HG03066 (cell line): ENCODE measurements at regions not wholly inside any gene's neighbourhood (a gene's known extent, or its start where the extent isn't known, plus 50 kb on each side); places are given as distances from the start of the nearest gene placed in this dataset.
"Not testable (repeated sequence)": the region's sequence is repeated elsewhere in the genome, so short reads cannot be mapped to it uniquely, and the experiment has no call there.

Experiments used
- ATAC-seq: cut with Tn5 transposase; IDR thresholded peaks from one replicate; pipeline ENCODE4 v1.9.1; 2021; ENCODE audit warnings: low read depth; ENCODE audit not compliant: unreplicated experiment

DNA sequence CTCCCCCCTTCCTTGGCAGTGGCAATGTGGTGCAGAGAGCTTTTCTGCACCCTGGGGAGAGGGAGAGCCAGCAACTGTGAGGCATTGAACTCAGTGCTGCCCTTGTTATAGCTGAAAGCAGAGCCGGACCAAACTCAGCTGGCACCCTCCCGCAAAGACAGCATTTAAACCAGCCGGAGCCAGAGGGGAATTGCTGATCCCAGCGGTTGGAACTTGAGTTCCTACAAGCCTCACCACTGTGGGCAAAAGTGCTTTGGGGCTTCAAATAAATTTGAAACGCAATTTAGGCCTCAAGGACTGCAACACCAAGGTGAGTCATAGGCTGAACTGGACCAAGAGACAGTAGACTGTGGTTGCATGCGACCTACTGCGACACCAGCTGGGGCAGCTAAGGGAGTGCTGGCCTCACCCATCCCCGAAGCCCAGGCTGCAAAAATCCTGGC lies 207.6 kb upstream of the CDKN2B start:
- no peak for ATAC-seq

DNA sequence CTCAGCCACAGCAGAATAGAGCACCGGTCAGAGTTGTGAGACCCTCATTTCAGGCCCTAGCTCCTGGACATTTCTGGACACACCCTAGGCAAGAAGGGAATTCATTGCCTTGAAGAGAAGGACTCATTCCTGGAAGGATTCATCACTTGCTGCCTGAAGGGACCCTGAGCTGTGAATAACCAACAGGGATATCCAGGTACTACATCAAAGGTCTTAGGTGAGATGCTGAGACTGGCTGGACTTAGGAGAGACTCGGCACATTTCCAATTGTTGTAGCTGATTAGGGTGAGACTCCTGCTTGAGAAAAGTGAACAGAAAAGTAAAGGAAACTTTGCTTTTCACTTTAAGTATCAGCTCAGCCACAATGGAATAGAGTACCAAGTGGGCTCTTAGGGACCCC lies 208.1 kb upstream of the CDKN2B start:
- no peak for ATAC-seq

DNA sequence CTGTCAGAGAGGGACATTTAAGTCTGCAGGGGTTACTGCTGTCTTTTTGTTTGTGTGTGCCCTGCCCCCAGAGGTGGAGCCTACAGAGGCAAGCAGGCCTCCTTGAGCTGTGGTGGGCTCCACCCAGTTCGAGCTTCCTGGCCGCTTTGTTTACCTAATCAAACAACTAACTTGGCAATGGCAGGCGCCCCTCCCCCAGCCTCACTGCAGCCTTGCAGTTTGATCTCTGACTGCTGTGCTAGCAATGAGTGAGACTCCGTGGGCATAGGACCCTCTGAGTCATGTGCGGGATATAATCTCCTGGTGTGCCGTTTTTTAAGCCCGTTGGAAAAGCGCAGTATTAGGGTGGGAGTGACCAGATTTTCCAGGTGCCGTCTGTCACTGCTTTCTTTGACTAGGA lies 216.8 kb upstream of the CDKN2B start:
- ATAC-seq = not testable (repeated sequence)

DNA sequence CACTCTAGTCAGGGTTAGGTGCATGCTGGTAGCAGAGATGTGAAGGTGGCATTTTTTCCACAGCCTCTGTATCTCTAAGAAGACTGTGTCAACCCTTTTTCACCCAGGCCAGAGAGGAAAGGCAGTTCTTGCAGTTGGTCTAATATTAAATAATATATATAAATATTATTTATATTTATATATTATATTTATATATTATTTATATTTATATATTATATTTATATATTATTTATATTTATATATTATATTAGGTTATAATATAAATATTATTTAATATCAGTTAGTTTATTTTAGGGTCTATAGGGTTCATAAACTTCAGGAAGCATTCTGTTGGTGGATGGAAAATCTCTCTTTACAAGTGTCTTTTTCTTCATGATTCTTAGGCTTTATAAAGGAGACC lies 218.6 kb upstream of the DMRTA1 start:
- no peak for ATAC-seq

DNA sequence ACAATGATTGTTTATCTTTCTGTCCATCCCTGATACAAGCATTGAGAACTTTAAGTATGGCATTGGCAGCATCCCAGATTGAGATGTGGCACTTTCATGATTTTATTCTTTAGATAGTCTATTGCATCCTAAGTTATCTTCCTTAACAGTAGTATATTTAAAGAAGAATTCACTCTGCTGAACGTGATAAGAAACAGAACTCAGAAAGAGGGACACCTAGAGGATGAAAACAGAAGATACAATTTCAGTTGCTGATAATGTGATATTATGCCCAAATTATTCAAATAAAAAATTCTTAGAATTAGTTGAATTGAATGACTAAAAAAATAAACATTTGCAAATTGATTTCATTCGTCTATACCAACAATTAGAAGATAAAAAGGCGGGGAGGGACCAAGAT lies 218.1 kb upstream of the DMRTA1 start:
- no peak for ATAC-seq

DNA sequence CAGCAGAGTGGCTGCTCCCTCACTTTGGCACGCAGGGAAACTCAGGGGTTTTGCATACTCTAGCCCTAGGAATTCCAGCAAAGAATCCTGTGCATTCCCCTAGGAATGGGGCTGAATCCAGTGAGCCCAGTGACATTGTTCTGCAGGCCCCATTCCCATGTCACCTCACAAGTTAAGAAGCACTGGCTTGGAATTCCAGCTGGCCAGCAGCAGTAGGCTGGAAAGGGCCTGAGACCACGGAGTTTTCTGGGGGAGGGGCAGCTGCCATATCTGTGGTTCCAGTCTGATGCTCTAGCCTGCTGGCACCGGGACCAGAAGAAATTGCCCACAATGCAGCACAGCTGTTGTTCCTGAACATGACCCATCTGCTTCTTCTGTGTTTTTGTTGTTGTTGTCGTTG lies 217.6 kb upstream of the DMRTA1 start:
- no peak for ATAC-seq

DNA sequence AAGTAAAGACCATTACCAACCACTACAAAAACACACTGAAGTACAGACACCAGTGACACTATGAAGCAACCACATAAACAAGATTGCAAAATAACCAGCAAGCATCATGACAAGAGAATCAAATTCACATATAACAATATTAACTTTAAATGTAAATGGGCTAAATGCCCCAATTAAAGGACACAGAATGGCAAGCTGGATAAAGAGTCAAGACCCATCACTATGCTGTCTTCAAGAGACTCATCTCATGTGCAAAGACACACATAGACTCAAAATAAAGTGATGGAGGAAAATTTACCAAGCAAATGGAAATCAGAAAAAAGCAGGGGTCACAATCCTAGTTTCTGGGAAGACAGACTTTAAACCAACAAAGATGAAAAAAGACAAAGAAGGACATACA lies 215.3 kb upstream of the DMRTA1 start:
- not testable (repeated sequence) for ATAC-seq

DNA sequence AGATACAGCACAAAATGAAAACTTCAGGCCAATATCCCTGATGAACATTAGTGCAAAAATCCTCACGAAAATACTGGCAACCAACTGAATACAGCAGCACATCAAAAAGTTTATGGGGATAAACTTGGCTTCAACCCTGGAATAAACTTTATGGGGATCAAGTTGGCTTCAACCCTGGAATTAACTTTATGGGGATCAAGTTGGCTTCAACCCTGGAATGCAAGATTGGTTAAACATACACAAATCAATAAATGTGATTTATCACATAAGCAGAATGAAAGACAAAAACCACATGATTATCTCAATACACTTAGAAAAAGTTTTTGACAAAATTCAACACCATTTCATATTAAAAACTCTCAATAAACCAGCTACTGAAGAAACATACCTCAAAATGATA lies 213.7 kb upstream of the DMRTA1 start:
- ATAC-seq = no peak

DNA sequence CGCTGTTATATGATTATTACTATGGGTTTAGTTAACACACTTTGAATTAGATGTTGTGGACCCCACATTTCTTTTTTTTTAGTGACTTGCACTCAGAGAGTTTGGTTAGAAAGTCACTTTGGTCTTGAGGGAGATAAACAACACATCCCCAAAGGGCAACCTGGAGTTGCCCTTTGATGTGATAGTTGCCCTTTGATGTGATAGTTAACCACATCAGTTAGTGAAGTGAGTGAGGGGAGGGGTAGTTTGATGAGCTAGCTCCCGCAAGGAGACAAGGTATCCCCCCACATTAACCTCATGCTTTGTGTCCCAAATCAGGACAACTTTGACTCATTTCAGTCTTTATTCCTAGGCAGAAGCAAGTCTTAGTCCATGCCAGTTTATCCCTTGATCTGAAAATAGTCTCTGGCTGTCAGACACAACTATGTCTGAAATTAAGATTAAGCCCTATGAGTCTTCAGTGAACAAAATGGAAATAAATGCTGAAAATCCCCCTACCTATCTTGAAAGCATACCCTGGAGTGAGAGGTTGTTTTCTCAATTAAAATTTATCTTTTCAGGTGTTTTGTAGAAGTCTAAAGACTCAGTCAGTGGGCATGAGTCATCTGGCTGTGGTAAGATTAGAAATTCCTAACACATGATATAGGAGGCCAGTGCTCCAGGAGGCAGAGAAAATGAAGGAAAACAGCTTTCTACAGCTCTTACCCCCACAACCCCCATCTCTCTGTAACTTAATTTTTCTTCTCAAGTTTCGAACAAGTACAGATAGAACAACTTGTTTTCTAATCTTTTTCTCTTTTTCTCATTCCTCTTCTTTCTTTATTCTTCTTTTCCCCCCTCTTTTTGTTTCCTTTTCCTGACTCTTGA lies 208.9 kb upstream of the DMRTA1 start:
- ATAC-seq = no peak

DNA sequence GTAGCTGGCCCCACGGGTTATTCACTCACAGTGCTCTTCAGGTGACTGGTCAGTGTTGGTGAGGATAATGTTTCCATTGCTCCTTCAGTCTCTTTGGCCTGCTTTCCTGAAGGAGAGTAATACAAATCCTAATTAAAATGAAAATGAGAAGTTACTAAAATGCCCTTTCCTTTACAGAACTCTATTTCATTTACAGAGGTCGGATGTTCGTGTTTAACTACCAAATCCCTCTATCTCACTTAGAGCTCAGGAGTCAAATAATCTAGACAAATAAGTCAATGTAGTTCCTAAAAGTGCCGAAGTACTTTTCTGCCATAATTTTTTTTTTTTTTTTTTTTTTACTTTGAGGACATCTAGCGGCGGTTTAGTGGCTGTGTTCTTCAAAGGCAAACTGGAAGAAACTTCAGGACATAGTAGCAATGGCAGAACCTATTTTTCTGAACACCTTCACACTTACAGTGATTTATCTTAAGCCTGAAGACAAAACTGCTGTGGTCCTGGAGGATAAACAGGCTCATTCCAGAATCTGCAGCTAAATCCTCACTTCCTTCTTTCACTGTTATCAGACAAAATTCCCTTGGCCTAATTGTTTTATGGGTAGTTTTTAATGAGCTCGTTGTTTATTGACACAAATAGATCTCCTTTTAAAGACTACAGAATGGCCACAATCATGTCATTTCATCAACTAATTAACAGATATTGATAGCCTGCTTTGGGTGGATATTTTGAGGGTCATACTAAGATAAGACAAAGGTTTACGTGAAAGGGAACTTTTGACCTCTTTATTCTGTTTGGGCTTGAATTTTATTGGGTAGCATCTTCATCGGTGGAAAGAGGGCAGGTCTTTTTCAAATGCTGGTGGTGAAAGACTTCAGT lies 207.6 kb upstream of the DMRTA1 start:
- no peak for ATAC-seq

DNA sequence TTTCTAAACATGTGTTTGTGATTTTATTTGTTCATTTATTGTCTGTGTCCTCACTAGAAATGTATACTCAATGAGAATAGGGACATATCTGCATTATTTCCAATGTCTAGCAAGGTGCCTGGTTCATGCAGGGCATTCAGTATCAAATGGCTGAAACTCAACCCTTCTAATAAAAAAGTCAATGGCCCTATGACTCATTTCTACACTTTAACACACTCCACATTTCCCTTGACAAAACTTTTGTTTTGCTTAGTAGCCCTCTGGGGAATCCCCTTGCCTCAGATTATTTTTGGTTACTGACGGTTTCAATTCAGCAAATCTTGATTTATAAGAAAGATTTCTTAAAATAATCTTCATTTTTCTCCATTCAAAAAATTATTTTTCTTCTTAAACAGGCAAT lies 206.0 kb upstream of the DMRTA1 start:
- ATAC-seq = peak; percentile 77

DNA sequence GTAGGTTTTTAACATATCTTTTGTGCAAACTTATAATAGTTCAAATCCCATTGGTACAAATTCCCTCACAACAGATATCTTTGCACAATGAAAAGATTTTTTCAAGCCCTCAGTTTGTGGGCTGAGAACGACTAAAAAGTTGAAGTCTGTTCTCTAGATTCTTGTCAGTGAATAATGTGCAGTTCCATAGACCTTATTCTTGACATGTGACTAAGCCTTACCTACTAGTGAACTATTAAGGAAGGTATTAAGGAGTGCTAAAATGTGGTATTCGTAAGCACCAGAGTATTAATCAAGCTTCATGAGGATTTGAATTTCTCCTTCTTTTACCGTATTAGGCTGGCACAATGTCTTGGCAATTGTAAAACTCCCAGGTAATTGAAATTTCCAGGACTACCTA lies 205.6 kb upstream of the DMRTA1 start:
- ATAC-seq = no peak

DNA sequence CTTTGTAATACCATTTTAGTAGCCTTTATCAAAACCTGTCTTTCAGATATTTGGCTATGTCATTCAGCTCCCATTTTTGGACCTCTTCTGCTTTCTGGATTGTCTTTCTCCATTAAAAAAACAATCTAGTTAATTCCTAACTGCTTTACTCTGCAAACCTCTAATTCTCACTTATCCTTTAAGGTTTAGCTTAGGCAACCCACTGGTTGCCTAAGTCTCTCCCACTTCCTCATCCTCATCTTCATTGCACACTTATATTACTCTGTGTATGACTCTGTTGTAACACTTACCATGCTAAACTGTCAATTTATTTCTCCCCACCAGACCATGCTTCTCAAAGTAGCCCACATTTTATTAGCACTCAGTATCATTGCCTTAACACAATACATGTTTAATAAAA lies 205.0 kb upstream of the DMRTA1 start:
- ATAC-seq = no peak

DNA sequence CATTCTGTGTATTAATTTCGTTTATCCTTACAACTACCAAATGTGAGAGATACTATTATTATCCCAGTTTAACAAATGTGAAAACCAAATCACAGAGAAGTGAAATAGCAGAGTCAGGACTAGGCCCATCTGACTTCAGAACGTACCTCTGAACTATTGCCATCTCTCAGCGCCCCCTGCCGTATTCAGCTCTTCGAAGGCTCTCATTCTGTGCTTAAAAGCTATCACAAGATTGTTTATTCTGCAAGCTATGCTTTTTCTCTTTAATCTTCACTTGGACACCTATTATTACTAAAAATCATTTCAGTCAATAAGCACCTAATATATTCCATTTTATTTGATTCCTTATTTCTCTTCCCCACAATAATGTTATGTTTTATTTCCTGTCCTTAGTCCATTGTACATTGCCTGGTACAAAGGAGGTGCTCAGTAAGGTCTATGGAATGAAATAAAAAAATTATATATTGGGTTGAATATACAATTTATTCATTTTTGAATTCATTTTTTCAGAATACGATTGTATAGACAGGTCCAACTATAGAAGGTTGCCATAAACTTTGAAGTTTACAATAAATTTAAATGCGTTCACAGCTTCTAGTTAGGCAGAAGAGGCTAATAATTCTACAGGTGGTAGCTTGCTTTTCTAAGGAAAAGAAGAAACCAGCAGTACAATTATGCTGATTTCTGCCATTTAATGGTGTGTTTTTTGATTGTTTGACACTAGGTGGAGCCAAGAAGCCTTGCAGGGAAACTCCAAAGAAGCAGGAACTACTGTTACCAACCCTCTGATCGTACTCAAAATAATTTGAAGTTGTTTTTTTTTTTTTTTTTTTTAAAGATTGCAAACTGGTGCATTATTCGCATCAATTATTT lies 202.2 kb upstream of the DMRTA1 start:
- no peak for ATAC-seq

DNA sequence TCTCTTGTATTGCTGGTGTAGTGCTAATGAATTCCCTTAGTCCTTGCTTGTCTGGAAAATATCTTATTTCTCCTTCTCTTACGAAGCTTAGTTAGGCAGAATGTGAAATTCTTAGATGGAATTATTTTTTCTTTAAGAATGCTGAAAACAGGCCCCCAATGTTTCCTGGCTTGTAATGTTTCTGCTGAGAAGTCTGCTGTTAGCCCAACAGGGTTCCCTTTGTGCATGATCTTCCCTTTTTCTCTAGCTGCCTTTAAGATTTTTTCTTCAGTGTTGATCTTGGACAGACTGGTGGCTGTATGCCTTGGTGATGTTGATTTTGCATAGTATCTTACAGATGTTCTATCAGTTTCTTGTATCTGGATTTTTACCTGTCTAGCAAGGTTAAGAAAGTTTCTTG lies 191.3 kb upstream of the DMRTA1 start:
- no peak for ATAC-seq

DNA sequence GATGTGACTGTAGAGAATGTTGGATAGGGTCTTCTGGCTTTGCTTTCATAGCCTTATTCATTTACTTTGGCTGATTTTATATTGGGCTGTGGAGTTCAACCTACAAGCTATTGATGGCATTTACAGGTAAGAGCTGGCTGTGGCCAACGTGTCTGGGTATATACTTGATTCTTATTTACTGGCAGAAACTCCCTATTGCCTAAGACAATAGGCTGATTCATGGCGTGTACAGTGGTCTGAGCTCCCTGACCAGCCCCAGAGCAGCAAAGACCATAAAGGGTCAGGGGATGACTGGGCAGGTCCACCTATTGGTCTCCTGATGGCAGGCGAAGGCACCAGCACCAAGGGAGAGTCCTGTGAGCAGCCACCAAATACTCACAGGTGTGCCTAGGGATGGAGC lies 190.2 kb upstream of the DMRTA1 start:
- ATAC-seq = no peak

DNA sequence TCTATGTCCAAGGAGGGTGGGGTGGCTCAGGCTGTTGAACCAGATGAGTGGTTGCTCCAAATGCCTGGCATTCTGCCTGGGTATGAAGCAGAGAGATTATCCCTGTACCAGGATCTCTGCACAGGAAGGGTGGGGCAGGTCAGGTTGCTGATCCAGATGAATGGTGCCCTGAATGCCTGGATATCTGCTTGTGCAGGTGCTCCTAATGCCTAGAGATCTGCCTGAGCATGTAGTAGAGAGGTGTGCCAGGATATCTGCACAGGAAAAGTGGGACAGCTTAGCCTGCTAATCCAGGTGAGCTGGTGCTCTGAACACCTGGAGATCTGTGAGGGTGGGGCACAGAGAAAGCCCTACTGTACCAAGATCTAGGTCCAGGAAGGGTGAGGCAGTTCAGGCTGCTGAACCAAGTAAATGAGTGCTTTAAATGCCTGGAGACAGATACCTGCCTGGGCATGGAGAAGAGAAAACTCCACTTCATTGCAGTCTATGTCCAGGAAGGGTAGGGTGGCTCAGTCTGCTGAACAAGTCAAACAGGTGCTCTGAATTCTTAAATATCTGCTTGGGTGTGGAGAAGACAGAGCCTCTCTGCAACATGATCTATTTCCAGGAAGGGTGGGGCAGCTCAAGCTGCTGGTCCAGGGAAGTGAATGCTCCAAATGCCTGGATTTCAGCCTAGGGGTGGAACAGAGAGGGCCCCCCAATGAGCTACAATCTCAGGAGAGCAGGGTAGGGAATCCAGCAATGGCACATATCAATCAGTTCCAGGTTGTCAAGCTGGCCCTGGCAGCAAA lies 189.4 kb upstream of the DMRTA1 start:
- no peak for ATAC-seq

DNA sequence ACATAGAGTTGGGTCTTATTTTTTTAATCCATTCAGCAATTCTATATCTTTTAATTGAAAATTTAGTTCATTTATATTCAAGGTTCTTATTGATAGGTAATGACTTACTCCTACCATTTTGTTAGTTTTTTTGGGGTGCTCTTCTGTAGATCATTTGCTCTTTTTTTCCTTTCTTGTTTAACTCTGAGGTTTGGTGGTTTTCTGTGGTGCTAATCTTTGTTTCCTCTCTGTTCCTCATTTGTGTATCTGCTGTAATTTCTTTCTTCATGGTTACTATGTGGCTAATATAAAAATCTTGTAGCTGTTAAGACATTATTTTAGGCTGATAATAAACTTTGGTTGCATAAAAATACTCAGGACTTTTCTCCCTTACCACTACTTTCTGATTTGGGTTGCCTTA lies 181.6 kb upstream of the DMRTA1 start:
- no peak for ATAC-seq

DNA sequence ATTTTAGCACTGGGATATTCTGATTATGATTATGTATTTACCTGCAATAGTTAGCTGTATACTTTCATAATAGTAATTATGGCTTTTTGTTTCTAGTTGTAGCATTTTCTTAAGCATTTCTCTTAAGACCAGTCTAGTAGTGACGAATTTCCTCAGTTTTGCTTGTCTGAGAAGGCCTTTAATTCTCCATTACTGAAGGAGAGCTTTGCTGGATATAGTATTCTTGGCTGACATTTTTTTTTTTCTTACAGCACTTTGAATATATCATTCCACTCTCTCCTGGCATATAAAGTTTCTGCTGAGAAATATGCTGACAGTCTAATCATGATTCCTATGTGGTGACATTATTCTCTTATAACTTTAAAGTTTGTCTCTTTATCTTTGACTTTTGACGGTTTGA lies 181.1 kb upstream of the DMRTA1 start:
- ATAC-seq = no peak

DNA sequence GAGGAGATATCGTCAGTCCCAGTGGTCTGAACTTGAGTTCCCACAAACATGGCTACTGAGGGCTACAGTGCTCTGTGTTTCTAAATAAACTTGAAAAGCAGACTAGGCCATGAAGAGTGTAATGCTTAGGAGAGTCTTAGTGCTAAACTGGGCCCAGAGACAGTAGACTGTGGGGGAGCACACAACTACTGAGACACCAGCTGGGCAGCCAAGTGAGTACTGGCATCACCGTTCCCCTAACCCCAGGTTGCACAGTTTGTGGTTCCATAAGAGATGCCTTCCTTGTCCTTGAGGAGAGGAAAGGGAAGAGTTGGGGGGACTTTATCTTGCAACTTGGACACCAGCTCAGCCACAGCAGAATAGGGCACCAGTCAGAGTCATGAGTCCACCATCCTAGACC lies 172.1 kb upstream of the DMRTA1 start:
- ATAC-seq = no peak
